Osteocyte (in vitro differentiated cells): ENCODE measurements at regions not wholly inside any gene's neighbourhood (a gene's known extent, or its start where the extent isn't known, plus 50 kb on each side); places are given as distances from the start of the nearest gene placed in this dataset.

Experiments used
- DNase-seq: peaks from one replicate; pipeline ENCODE4 v3.0.0; 2021; ENCODE audit warnings: mixed read lengths; ENCODE audit not compliant: unreplicated experiment; ENCODE audit errors: extremely low spot score
- H3K27ac Mint-ChIP-seq: one replicate; pipeline ENCODE4 v1.8.0; 2021; ENCODE audit warnings: mild to moderate bottlenecking, mixed read lengths; ENCODE audit not compliant: unreplicated experiment
- H3K27me3 Mint-ChIP-seq: one replicate; pipeline ENCODE4 v1.8.0; 2021; ENCODE audit warnings: mixed read lengths; ENCODE audit not compliant: unreplicated experiment
- H3K36me3 Mint-ChIP-seq: one replicate; pipeline ENCODE4 v1.8.0; 2021; ENCODE audit warnings: mixed read lengths; ENCODE audit not compliant: unreplicated experiment
- H3K4me1 Mint-ChIP-seq: one replicate; pipeline ENCODE4 v1.8.0; 2021; ENCODE audit warnings: mixed read lengths; ENCODE audit not compliant: unreplicated experiment
- H3K4me3 Mint-ChIP-seq: one replicate; pipeline ENCODE4 v1.8.0; 2021; ENCODE audit warnings: mild to moderate bottlenecking, moderate library complexity, mixed read lengths; ENCODE audit not compliant: unreplicated experiment
- H3K9me3 Mint-ChIP-seq: one replicate; pipeline ENCODE4 v1.8.0; 2021; ENCODE audit warnings: mixed read lengths; ENCODE audit not compliant: unreplicated experiment
- CTCF ChIP-seq: fragments of 200-600 bp; sonication (generic); IDR thresholded peaks from 2 replicates; pipeline ENCODE4 v1.5.0; 2021; ENCODE audit warnings: antibody characterized with exemption, mild to moderate bottlenecking, moderate library complexity

- Mint-ChIP-seq H3K36me3 (no peaks in the 10 kb centered on the region), H3K4me3 (no peak overlapping the region), H3K27ac (no peak overlapping the region), H3K9me3 (peaks cover under 1% of the 10 kb centered on the region), H3K4me1 (no peaks in the 10 kb centered on the region), H3K27me3 (no peaks in the 10 kb centered on the region)
- DNase-seq, result no peak
- TF ChIP-seq CTCF, result no peak
Observed at GRCh38 chr14:40099316-40099715, 667.1 kb upstream of the FBXO33 start.

- H3K36me3 Mint-ChIP-seq, result no peaks in the 10 kb centered on the region
- H3K4me1 Mint-ChIP-seq, result no peaks in the 10 kb centered on the region
- no peak for TF ChIP-seq CTCF
- no peaks in the 10 kb centered on the region for H3K27me3 Mint-ChIP-seq
- no peak overlapping the region for H3K27ac Mint-ChIP-seq
- H3K9me3 Mint-ChIP-seq, result no peaks in the 10 kb centered on the region
- no peak for DNase-seq
- no peak overlapping the region for H3K4me3 Mint-ChIP-seq
Observed at GRCh38 chr14:40098468-40098867, 666.2 kb upstream of the FBXO33 start.

GRCh38 chr14:40096968-40097367 is 664.7 kb upstream of the FBXO33 start:
- DNase-seq, result no peak
- Mint-ChIP-seq H3K4me3 (no peak overlapping the region), H3K4me1 (no peaks in the 10 kb centered on the region), H3K27me3 (no peaks in the 10 kb centered on the region), H3K27ac (no peak overlapping the region), H3K36me3 (no peaks in the 10 kb centered on the region), H3K9me3 (no peaks in the 10 kb centered on the region)
- no peak for TF ChIP-seq CTCF

GRCh38 chr14:40093800-40094199 is 661.6 kb upstream of the FBXO33 start:
- no peaks in the 10 kb centered on the region for H3K27me3 Mint-ChIP-seq
- no peak for DNase-seq
- H3K27ac Mint-ChIP-seq, result no peak overlapping the region
- no peaks in the 10 kb centered on the region for H3K36me3 Mint-ChIP-seq
- no peaks in the 10 kb centered on the region for H3K4me1 Mint-ChIP-seq
- no peaks in the 10 kb centered on the region for H3K9me3 Mint-ChIP-seq
- no peak for TF ChIP-seq CTCF
- H3K4me3 Mint-ChIP-seq, result no peak overlapping the region

GRCh38 chr14:40074169-40074568 is 641.9 kb upstream of the FBXO33 start:
- TF ChIP-seq CTCF, result no peak
- H3K27ac Mint-ChIP-seq, result no peak overlapping the region
- no peaks in the 10 kb centered on the region for H3K27me3 Mint-ChIP-seq
- no peaks in the 10 kb centered on the region for H3K36me3 Mint-ChIP-seq
- no peak overlapping the region for H3K4me3 Mint-ChIP-seq
- H3K4me1 Mint-ChIP-seq, result no peaks in the 10 kb centered on the region
- H3K9me3 Mint-ChIP-seq, result peaks cover 3% of the 10 kb centered on the region
- DNase-seq, result no peak
